Endodermal cell (in vitro differentiated cells): ENCODE measurements at regions not wholly inside any gene's neighbourhood (a gene's known extent, or its start where the extent isn't known, plus 50 kb on each side); places are given as distances from the start of the nearest gene placed in this dataset.
A peak's percentile ranks its signal among the peaks of the same experiment; 100 is the strongest.
"Not testable (repeated sequence)": the region's sequence is repeated elsewhere in the genome, so short reads cannot be mapped to it uniquely, and the experiment has no call there.

Source experiments
- DNase-seq: peaks from one replicate; pipeline ENCODE4 v3.0.0-alpha.2; 2017
- H3K27ac ChIP-seq: 2 replicates; pipeline ENCODE4 v1.5.1; 2013; ENCODE audit warnings: mild to moderate bottlenecking, low read depth, low read length, moderate library complexity
- H3K27me3 ChIP-seq: 2 replicates; pipeline ENCODE4 v1.6.1; 2013; ENCODE audit warnings: mild to moderate bottlenecking, low read length, moderate library complexity; ENCODE audit not compliant: insufficient read depth, control insufficient read depth, poor library complexity, severe bottlenecking
- H3K36me3 ChIP-seq: 2 replicates; pipeline ENCODE4 v1.7.0; 2013; ENCODE audit warnings: mild to moderate bottlenecking, low read length, moderate library complexity; ENCODE audit not compliant: control insufficient read depth, insufficient read depth
- H3K4me1 ChIP-seq: one replicate; pipeline ENCODE4 v1.7.0; 2013; ENCODE audit warnings: low read length; ENCODE audit not compliant: control insufficient read depth, insufficient read depth
- H3K4me3 ChIP-seq: 2 replicates; pipeline ENCODE4 v1.5.1; 2013; ENCODE audit warnings: mild to moderate bottlenecking, low read length, moderate library complexity
- H3K9ac ChIP-seq: 2 replicates; pipeline ENCODE4 v1.6.1; 2013; ENCODE audit warnings: mild to moderate bottlenecking, low read length, moderate library complexity; ENCODE audit not compliant: poor library complexity, severe bottlenecking; ENCODE audit errors: extremely low read depth
- H3K9me3 ChIP-seq: 2 replicates; pipeline ENCODE4 v1.6.1; 2013; ENCODE audit warnings: mild to moderate bottlenecking, low read length, moderate library complexity; ENCODE audit not compliant: control insufficient read depth
- H3K27ac Mint-ChIP-seq: 2 replicates; pipeline ENCODE4 v1.8.0; 2020; ENCODE audit warnings: mixed read lengths
- H3K27me3 Mint-ChIP-seq: 2 replicates; pipeline ENCODE4 v1.8.0; 2021; ENCODE audit warnings: mild to moderate bottlenecking, mixed read lengths; ENCODE audit not compliant: insufficient read depth
- H3K36me3 Mint-ChIP-seq: 2 replicates; pipeline ENCODE4 v1.8.0; 2020; ENCODE audit warnings: low read depth, mixed read lengths
- H3K4me1 Mint-ChIP-seq: 2 replicates; pipeline ENCODE4 v1.8.0; 2020; ENCODE audit warnings: mixed read lengths
- H3K4me3 Mint-ChIP-seq: 2 replicates; pipeline ENCODE4 v1.8.0; 2020; ENCODE audit warnings: mild to moderate bottlenecking, moderate library complexity, mixed read lengths
- H3K9me3 Mint-ChIP-seq: 2 replicates; pipeline ENCODE4 v1.8.0; 2020; ENCODE audit warnings: mild to moderate bottlenecking, mixed read lengths
- CTCF ChIP-seq: fragments of 200-600 bp; sonication (generic); conservative IDR thresholded peaks from 2 replicates; pipeline ENCODE4 v1.5.0; 2021; ENCODE audit warnings: antibody characterized with exemption, mild to moderate bottlenecking
- WGBS, 2 experiments: methylation state at CpG; one replicate each; pipeline versions ENCODE4 v1.1.5 to v1.1.7; 2013; ENCODE audit warnings: missing lambda C conversion rate in 2 of 2, mixed read lengths in 1 of 2; ENCODE audit not compliant: insufficient coverage in 1 of 2, insufficient read length in 1 of 2; 5-methylcytosine and 5-hydroxymethylcytosine counted together

DNA sequence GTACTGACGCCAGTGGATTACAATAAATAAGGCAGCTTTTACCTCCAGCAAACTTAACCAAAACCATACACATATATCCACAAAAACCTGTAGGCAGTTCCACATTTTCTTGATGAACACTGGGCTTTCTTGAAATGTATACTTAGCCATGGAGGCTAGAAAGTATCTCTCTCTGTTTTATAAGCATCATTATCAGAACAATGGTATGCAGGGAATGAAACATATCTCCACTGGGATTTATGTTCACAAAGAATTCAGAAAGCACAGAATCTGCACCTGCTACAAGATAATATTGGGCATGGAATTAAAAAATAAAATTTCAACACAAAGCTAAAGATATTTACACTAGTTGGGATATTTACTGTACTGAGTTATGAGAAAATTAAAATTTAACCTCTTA is 126.1 kb upstream of the RASA1 start:
- DNase-seq = no peak
- no peaks in the 10 kb centered on the region for H3K36me3 Mint-ChIP-seq
- no peak overlapping the region for H3K4me3 ChIP-seq
- H3K27me3 ChIP-seq = no peaks in the 10 kb centered on the region
- peaks cover 7% of the 10 kb centered on the region for H3K4me1 Mint-ChIP-seq
- no peak for TF ChIP-seq CTCF
- no peak overlapping the region for H3K9ac ChIP-seq
- no peak overlapping the region for H3K27ac Mint-ChIP-seq
- no peaks in the 10 kb centered on the region for H3K27me3 Mint-ChIP-seq
- 93% methylated on average over 1 of the region's 1 CpG; no CpG with 5 or more reads in 1 of the 2 experiments for WGBS, 2 experiments
- H3K27ac ChIP-seq = no peak overlapping the region
- H3K36me3 ChIP-seq = no peaks in the 10 kb centered on the region
- H3K9me3 Mint-ChIP-seq = no peaks in the 10 kb centered on the region
- H3K4me3 Mint-ChIP-seq = no peak overlapping the region
- H3K4me1 ChIP-seq = no peaks in the 10 kb centered on the region
- no peaks in the 10 kb centered on the region for H3K9me3 ChIP-seq

DNA sequence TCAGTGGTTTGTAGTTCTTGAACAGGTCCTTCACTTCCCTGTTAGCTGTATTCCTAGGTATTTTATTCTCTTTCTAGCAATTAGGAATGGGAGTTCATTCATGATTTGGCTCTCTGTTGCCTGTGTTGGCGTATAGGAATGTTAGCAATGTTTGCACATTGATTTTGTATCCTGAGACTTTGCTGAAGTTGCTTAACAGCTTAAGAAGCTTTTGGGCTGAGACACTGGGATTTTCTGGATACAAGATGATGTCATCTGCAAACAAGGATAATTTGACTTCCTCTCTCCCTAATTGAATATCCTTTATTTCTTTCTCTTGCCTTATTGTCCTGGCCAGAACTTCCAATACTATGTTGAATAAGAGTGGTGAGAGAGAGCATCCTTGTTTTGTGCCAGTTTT is 121.8 kb upstream of the RASA1 start:
- H3K9ac ChIP-seq, H3K27ac ChIP-seq, H3K36me3 Mint-ChIP-seq, H3K27me3 Mint-ChIP-seq, H3K36me3 ChIP-seq, H3K4me3 ChIP-seq, H3K4me3 Mint-ChIP-seq, H3K4me1 ChIP-seq, DNase-seq, H3K27ac Mint-ChIP-seq, H3K9me3 ChIP-seq, H3K27me3 ChIP-seq, H3K9me3 Mint-ChIP-seq, H3K4me1 Mint-ChIP-seq: not testable (repeated sequence)
- 75 to 83% methylated on average over 1 of the region's 1 CpG for WGBS, 2 experiments

- TF ChIP-seq CTCF = no peak
- DNase-seq = no peak
- Histone ChIP-seq H3K4me3 (no peak overlapping the region), H3K9ac (no peak overlapping the region), H3K36me3 (no peaks in the 10 kb centered on the region), H3K27me3 (no peaks in the 10 kb centered on the region), H3K9me3 (no peaks in the 10 kb centered on the region), H3K4me1 (no peaks in the 10 kb centered on the region), H3K27ac (no peak overlapping the region)
- Mint-ChIP-seq H3K27me3 (no peaks in the 10 kb centered on the region), H3K4me1 (peaks cover 13% of the 10 kb centered on the region), H3K27ac (peak overlapping the region; percentile 58), H3K9me3 (peaks cover 2% of the 10 kb centered on the region), H3K4me3 (no peak overlapping the region), H3K36me3 (no peaks in the 10 kb centered on the region)
These were observed 120.2 kb upstream of the RASA1 start for GRCh38 chr5:87147441-87147840.

GRCh38 chr5:87150630-87151029 is 117.1 kb upstream of the RASA1 start:
- Histone ChIP-seq H3K4me1 (no peaks in the 10 kb centered on the region), H3K27ac (no peak overlapping the region), H3K36me3 (no peaks in the 10 kb centered on the region), H3K9ac (no peak overlapping the region), H3K27me3 (no peaks in the 10 kb centered on the region), H3K4me3 (no peak overlapping the region), H3K9me3 (no peaks in the 10 kb centered on the region)
- no peaks in the 10 kb centered on the region for H3K36me3 Mint-ChIP-seq
- 95% methylated on average over 6 of the region's 6 CpGs for WGBS, 2 experiments
- H3K4me1 Mint-ChIP-seq = peaks cover 23% of the 10 kb centered on the region
- TF ChIP-seq CTCF = no peak
- no peaks in the 10 kb centered on the region for H3K27me3 Mint-ChIP-seq
- H3K27ac Mint-ChIP-seq = no peak overlapping the region
- H3K4me3 Mint-ChIP-seq = no peak overlapping the region
- H3K9me3 Mint-ChIP-seq = peaks cover 2% of the 10 kb centered on the region
- no peak for DNase-seq
